Heart right ventricle (tissue), 16 donors: ENCODE measurements at regions not wholly inside any gene's neighbourhood (a gene's known extent, or its start where the extent isn't known, plus 50 kb on each side); places are given as distances from the start of the nearest gene placed in this dataset.

Experiments used
- ATAC-seq, 8 donors: fragments of 200-7000 bp; cut with Tn5 transposase; one replicate each; pipeline ENCODE4 v1.9.1; 2020; ENCODE audit warnings: mild to moderate bottlenecking in 8 of 8, moderate library complexity in 8 of 8, moderate number of reproducible peaks in 1 of 8
- DNase-seq, 2 donors: peaks; one replicate each; pipeline ENCODE4 v3.0.0-alpha.2; 2020
- H3K27ac ChIP-seq, 10 donors: fragments of 200-600 bp; sonication (generic) in 2 of 10; one replicate each; pipeline versions ENCODE4 v1.5.0 to v1.8.0; 2020 to 2022; ENCODE audit warnings: mild to moderate bottlenecking in 3 of 10
- H3K27me3 ChIP-seq, 7 donors: fragments of 200-600 bp; one replicate each; pipeline ENCODE4 v1.8.0; 2021 to 2022; ENCODE audit warnings: mild to moderate bottlenecking in 2 of 7
- H3K36me3 ChIP-seq, 9 donors: fragments of 200-600 bp; sonication (generic) in 1 of 9; one replicate each; pipeline versions ENCODE4 v1.5.0 to v1.8.0; 2020 to 2022; ENCODE audit warnings: mild to moderate bottlenecking in 2 of 9
- H3K4me1 ChIP-seq, 9 donors: fragments of 200-600 bp; sonication (generic) in 1 of 9; one replicate each; pipeline versions ENCODE4 v1.5.0 to v1.8.0; 2020 to 2022; ENCODE audit warnings: mild to moderate bottlenecking in 4 of 9
- H3K4me3 ChIP-seq, 10 donors: fragments of 200-600 bp; sonication (generic) in 2 of 10; one replicate each; pipeline versions ENCODE4 v1.5.0 to v1.8.0; 2020 to 2022; ENCODE audit warnings: mild to moderate bottlenecking in 7 of 10, moderate library complexity in 2 of 10
- H3K9me3 ChIP-seq, 11 donors: fragments of 200-600 bp in 10 of 11; sonication (generic) in 2 of 11; one replicate each; pipeline versions ENCODE4 v1.5.0 to v1.8.0; 2013 to 2022; ENCODE audit warnings: mild to moderate bottlenecking in 2 of 11, control low read depth in 1 of 11, moderate library complexity in 1 of 11
- WGBS, 2 donors: extraction: QIAGEN DNeasy Blood & Tissue Kit; methylation state at CpG; one replicate each; pipeline ENCODE4 v1.1.7; 2013; ENCODE audit warnings: inconsistent platforms in 1 of 2; 5-methylcytosine and 5-hydroxymethylcytosine counted together
- intact Hi-C, 10 donors: fragments of 100-400 bp; cut with DNase I; formaldehyde crosslinking; loops; one replicate each; pipeline versions ENCODE4 v1.11.1 to v1.14.2; 2022
- TF ChIP-seq, protein P1 (sequence below), 9 donors: fragments of 200-600 bp; sonication (generic) in 2 of 9; IDR thresholded peaks; one replicate each; pipeline versions ENCODE4 v1.5.0 to v1.8.0; 2021 to 2022; ENCODE audit warnings: antibody characterized with exemption in 9 of 9, mild to moderate bottlenecking in 5 of 9, moderate library complexity in 1 of 9
- donor health status: Arrhythmogenic right ventricular cardiomyopathy.
- donor health status: ischemic (EF 13 %, LVEDD 7.1; RV severe dilation, severe dysfunction).
- donor health status: healthy with polysubstance abuse.
- donor health status: DM: no; HTN: yes; CAD: no.
- donor health status: DM: no; HTN: no; CAD: no.
- donor health status: ischemic (EF 25% LVEDD 6.9; RV normal size, moderate dysfunction).
- donor health status: ischemic (EF 25% LVEDD 5.7; RV mildly dilated, moderate dysfunction).
- donor health status: healthy.
- donor health status: DM: yes; HTN: yes; CAD: no.
- donor health status: Ischemic cardiomyopathy.
- donor health status: ischemic (EF 35%, LVEDD 5.7; RV mildly dilated, moderate dysfunction).
- donor health status: nonischemic (EF 11% LVEDD 7.7; RV severe dilation, severe dysfunction).
- donor health status: DM: yes; HTN: yes; CAD: no.
- donor health status: PGD.
- donor health status: ischemic (EF 29% LVEDD 5.4; RV normal size, mild dysfunction).
- donor health status: nonischemic (EF 23%, LVEDD 6.1; RV moderate dilation, normal function).

DNA sequence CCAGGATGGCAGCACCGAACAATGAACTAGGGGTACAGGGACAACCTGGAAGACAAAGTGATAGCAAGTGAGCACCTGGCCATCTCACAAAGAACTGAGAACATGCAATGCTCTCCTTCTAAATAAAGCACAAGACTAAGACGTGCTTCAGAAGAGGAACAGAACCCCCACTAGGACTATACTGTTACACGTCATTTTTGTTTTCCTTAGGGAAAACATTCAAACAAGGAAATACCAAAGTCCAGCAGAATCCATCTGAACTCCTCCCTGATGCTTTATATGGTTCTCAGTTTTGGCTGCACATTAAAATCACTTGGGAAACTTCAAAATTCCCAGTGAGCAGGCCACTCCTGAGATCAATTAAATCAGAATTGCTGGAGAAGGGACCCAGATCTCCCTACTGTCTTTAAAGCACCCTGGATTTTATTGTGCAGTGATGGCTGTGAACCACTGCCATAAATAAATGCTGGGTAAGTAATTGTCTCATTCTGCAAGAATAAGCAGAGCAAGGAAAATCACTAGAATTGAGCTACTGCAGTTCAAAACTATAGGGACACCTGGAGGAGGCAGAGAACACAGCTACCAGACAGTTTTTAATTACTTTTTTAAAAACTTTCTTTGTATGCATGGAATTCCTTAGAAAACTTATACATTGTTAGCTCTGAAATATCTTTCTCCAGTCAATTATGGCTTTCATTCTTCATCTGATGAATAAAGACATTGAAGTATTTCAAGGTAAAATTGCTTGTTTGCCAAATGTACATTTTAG, 866.5 kb upstream of the GHITM start:
- peaks cover 0 to 2% (median 0%) of the 10 kb centered on the region in 11 donors for H3K9me3 ChIP-seq
- intact Hi-C loops = no loop called here

GRCh38 chr10:83274088-83274487, 865.2 kb upstream of the GHITM start:
- Histone ChIP-seq H3K36me3 (no peaks in the 10 kb centered on the region), H3K4me3 (no peak overlapping the region), H3K9me3 (peaks cover 0 to 2% (median 0%) of the 10 kb centered on the region in 11 donors), H3K27me3 (no peaks in the 10 kb centered on the region), H3K27ac (no peak overlapping the region), H3K4me1 (no peaks in the 10 kb centered on the region)
- DNase-seq (no peak), ATAC-seq (no peak)
- TF ChIP-seq, protein P1, sequence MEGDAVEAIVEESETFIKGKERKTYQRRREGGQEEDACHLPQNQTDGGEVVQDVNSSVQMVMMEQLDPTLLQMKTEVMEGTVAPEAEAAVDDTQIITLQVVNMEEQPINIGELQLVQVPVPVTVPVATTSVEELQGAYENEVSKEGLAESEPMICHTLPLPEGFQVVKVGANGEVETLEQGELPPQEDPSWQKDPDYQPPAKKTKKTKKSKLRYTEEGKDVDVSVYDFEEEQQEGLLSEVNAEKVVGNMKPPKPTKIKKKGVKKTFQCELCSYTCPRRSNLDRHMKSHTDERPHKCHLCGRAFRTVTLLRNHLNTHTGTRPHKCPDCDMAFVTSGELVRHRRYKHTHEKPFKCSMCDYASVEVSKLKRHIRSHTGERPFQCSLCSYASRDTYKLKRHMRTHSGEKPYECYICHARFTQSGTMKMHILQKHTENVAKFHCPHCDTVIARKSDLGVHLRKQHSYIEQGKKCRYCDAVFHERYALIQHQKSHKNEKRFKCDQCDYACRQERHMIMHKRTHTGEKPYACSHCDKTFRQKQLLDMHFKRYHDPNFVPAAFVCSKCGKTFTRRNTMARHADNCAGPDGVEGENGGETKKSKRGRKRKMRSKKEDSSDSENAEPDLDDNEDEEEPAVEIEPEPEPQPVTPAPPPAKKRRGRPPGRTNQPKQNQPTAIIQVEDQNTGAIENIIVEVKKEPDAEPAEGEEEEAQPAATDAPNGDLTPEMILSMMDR (IDR thresholded peaks at IDR 0.05) = no peak
- intact Hi-C loops = no loop called here
- WGBS, 2 donors = 54 to 60% methylated on average over 1 of the region's 1 CpG

More for the DNA sequence above, 866.5 kb upstream of the GHITM start:
- Histone ChIP-seq H3K27me3 (no peaks in the 10 kb centered on the region), H3K36me3 (no peaks in the 10 kb centered on the region), H3K4me1 (no peaks in the 10 kb centered on the region), H3K27ac (no peak overlapping the region), H3K4me3 (no peak overlapping the region)
- TF ChIP-seq, protein P1 (IDR thresholded peaks at IDR 0.05) = no peak
- ATAC-seq (no peak), DNase-seq (no peak)
- WGBS, 2 donors = 53% methylated on average over 3 of the region's 3 CpGs

DNA sequence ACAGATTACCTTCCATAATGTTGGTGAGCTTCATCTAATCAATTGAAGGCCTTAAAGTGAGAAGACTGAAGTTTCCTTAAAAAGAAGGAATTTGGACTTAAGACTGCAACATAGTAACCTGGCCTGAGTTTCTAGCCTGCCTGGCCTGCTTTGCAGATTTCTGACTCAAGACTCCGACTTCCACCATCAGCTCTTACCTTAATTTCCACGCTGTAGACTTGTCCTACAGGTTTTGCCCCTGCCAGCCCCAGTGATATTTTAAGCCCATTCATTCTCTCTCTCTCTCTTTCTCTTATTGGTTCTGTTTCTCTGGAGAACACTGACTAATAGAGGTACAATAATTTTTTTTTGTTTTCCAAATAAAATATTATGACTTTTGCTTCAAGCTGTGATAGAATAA, 862.3 kb upstream of the GHITM start:
- no peak overlapping the region for H3K4me3 ChIP-seq
- no peak for ATAC-seq
- TF ChIP-seq, protein P1 (IDR thresholded peaks at IDR 0.05) = no peak
- no peaks in the 10 kb centered on the region for H3K27me3 ChIP-seq
- H3K9me3 ChIP-seq = peaks cover 0 to 17% (median 2%) of the 10 kb centered on the region in 11 donors
- intact Hi-C loops = no loop called here
- H3K27ac ChIP-seq = no peak overlapping the region
- no peaks in the 10 kb centered on the region for H3K36me3 ChIP-seq
- H3K4me1 ChIP-seq = no peaks in the 10 kb centered on the region
- DNase-seq = no peak
- WGBS, 2 donors = 73 to 94% methylated on average over 2 of the region's 2 CpGs

DNA sequence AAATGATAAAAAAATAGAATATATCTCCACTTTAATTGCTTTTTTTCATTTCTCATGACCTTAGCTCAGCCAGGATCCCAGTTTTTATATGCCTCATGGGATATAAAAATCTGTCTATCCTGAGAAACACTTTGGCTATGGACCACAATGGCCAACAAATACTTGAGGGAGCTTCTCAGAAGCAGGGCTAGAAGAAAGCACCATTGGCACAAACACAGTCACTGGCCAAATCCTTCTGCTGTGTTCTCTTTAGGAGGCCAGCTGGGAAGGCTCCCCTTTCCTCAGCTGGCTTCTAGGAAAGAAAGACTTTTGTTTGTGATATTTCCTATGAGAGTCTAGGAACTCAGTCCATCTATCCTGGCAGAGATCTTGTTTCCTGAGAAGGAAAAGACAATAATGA, 856.2 kb upstream of the GHITM start:
- H3K36me3 ChIP-seq = no peaks in the 10 kb centered on the region
- H3K4me1 ChIP-seq = no peaks in the 10 kb centered on the region
- intact Hi-C loops = no loop called here
- H3K27ac ChIP-seq = no peak overlapping the region
- TF ChIP-seq, protein P1 (IDR thresholded peaks at IDR 0.05) = no peak
- no peaks in the 10 kb centered on the region for H3K27me3 ChIP-seq
- H3K4me3 ChIP-seq = no peak overlapping the region
- no peak for DNase-seq
- peaks cover 0 to 43% (median 0%) of the 10 kb centered on the region in 11 donors for H3K9me3 ChIP-seq
- ATAC-seq = no peak
